Mesenchymal stem cell (in vitro differentiated cells and primary cell): ENCODE measurements at regions not wholly inside any gene's neighbourhood (a gene's known extent, or its start where the extent isn't known, plus 50 kb on each side); places are given as distances from the start of the nearest gene placed in this dataset.
"Not testable (repeated sequence)": the region's sequence is repeated elsewhere in the genome, so short reads cannot be mapped to it uniquely, and the experiment has no call there.

Experiments
- DNase-seq: peaks from one replicate; pipeline ENCODE4 v3.0.0-alpha.2; 2013
- H2AFZ ChIP-seq: one replicate; pipeline ENCODE4 v1.6.1; 2013; ENCODE audit warnings: low read depth, mild to moderate bottlenecking, control low read depth, inconsistent platforms, low read length, moderate library complexity
- H2AK5ac ChIP-seq: 2 replicates; pipeline ENCODE4 v1.6.1; 2013; ENCODE audit warnings: low read length, moderate library complexity, mild to moderate bottlenecking, inconsistent platforms; ENCODE audit not compliant: severe bottlenecking
- H2BK120ac ChIP-seq: one replicate; pipeline ENCODE4 v1.6.1; 2013; ENCODE audit warnings: low read depth, mild to moderate bottlenecking, inconsistent platforms, low read length, moderate library complexity
- H2BK12ac ChIP-seq, 2 experiments: one replicate each; pipeline ENCODE4 v1.6.1; 2013; ENCODE audit warnings: inconsistent platforms in 2 of 2, low read length in 2 of 2, mild to moderate bottlenecking in 2 of 2, moderate library complexity in 2 of 2, control low read depth in 1 of 2
- H2BK15ac ChIP-seq: one replicate; pipeline ENCODE4 v1.6.1; 2013; ENCODE audit warnings: mild to moderate bottlenecking, low read depth, inconsistent platforms; ENCODE audit not compliant: poor library complexity, severe bottlenecking
- H2BK5ac ChIP-seq: 2 replicates; pipeline ENCODE4 v1.6.1; 2013; ENCODE audit warnings: low read depth, mild to moderate bottlenecking, low read length, control low read depth, inconsistent platforms; ENCODE audit not compliant: poor library complexity, severe bottlenecking
- H3K14ac ChIP-seq, 2 experiments: one replicate each; pipeline ENCODE4 v1.6.1; 2013; ENCODE audit warnings: inconsistent platforms in 2 of 2, low read length in 2 of 2, control low read depth in 1 of 2, mild to moderate bottlenecking in 1 of 2, moderate library complexity in 1 of 2
- H3K18ac ChIP-seq, 2 experiments: one replicate each; pipeline ENCODE4 v1.6.1; 2013; ENCODE audit warnings: inconsistent platforms in 2 of 2, low read length in 2 of 2, control low read depth in 1 of 2, low read depth in 1 of 2, mild to moderate bottlenecking in 1 of 2
- H3K23ac ChIP-seq, 2 experiments: one replicate each; pipeline ENCODE4 v1.6.1; 2013; ENCODE audit warnings: inconsistent platforms in 2 of 2, low read length in 2 of 2, mild to moderate bottlenecking in 2 of 2, moderate library complexity in 2 of 2, control low read depth in 1 of 2
- H3K27ac ChIP-seq: 2 replicates; pipeline ENCODE4 v1.5.1; 2013; ENCODE audit warnings: mild to moderate bottlenecking, moderate library complexity, low read length, control low read depth, inconsistent platforms; ENCODE audit not compliant: poor library complexity, severe bottlenecking
- H3K27me3 ChIP-seq, 2 experiments: 2 replicates each; pipeline versions ENCODE4 v1.6.1 to v1.7.0; 2013; ENCODE audit warnings: low read length in 2 of 2, mild to moderate bottlenecking in 2 of 2, moderate library complexity in 2 of 2, control low read depth in 1 of 2, inconsistent platforms in 1 of 2; ENCODE audit not compliant: control insufficient read depth in 1 of 2, insufficient read depth in 1 of 2
- H3K36me3 ChIP-seq, 2 experiments: 2 replicates each; pipeline versions ENCODE4 v1.6.1 to v1.7.0; 2013; ENCODE audit warnings: low read length in 2 of 2, control low read depth in 1 of 2, inconsistent platforms in 1 of 2, low read depth in 1 of 2, mild to moderate bottlenecking in 1 of 2; ENCODE audit not compliant: insufficient read depth in 2 of 2, control insufficient read depth in 1 of 2
- H3K4ac ChIP-seq, 2 experiments: one replicate each; pipeline ENCODE4 v1.6.1; 2013; ENCODE audit warnings: inconsistent platforms in 2 of 2, low read length in 2 of 2, mild to moderate bottlenecking in 2 of 2, moderate library complexity in 2 of 2, control low read depth in 1 of 2, low read depth in 1 of 2
- H3K4me1 ChIP-seq: 2 replicates; pipeline ENCODE4 v1.6.1; 2013; ENCODE audit warnings: low read depth, low read length, control low read depth; ENCODE audit not compliant: control insufficient read depth, insufficient read depth
- H3K4me2 ChIP-seq: 2 replicates; pipeline ENCODE4 v1.6.1; 2013; ENCODE audit warnings: low read length, mild to moderate bottlenecking, inconsistent platforms; ENCODE audit not compliant: poor library complexity, severe bottlenecking
- H3K4me3 ChIP-seq, 2 experiments: 2 replicates each; pipeline versions ENCODE4 v1.5.1 to v1.7.0; 2013; ENCODE audit warnings: low read length in 2 of 2, mild to moderate bottlenecking in 2 of 2, control low read depth in 1 of 2, low read depth in 1 of 2; ENCODE audit not compliant: insufficient read depth in 1 of 2
- H3K79me1 ChIP-seq: replicated peaks from 2 replicates; pipeline ENCODE4 v1.6.1; 2013; ENCODE audit warnings: mild to moderate bottlenecking, control low read depth, low read length, inconsistent platforms; ENCODE audit not compliant: poor library complexity, severe bottlenecking
- H3K9ac ChIP-seq: 2 replicates; pipeline ENCODE4 v1.7.0; 2013; ENCODE audit warnings: mild to moderate bottlenecking, low read length, moderate library complexity
- H3K9me3 ChIP-seq: 2 replicates; pipeline ENCODE4 v1.7.0; 2013; ENCODE audit warnings: mild to moderate bottlenecking, low read length; ENCODE audit not compliant: control insufficient read depth
- H4K8ac ChIP-seq: one replicate; pipeline ENCODE4 v1.6.1; 2013; ENCODE audit warnings: inconsistent platforms, mild to moderate bottlenecking, low read length, moderate library complexity
- H4K91ac ChIP-seq: one replicate; pipeline ENCODE4 v1.6.1; 2013; ENCODE audit warnings: mild to moderate bottlenecking, low read length, inconsistent platforms
- WGBS: methylation state at CpG from one replicate; pipeline ENCODE4 v1.1.7; 2013; ENCODE audit warnings: mixed read lengths; 5-methylcytosine and 5-hydroxymethylcytosine counted together

DNA sequence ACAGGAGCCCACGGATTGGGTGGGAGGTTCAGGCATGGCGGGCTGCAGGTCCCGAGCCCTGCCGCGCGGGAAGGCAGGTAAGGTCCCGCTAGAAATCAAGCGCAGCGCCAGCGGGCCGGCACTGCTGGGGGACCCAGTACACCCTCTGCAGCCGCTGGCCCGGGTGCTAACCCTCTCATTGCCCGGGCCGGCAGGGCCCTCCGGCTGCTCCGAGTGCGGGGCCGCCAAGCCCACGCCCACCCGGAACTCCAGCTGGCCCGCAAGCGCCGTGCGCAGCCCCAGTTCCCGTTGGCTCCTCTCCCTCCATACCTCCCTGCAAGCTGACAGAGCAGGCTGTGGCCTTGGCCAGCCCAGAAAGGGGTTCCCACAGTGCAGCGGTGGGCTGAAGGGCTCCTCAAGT is 156.8 kb upstream of the GIMD1 start:
- not testable (repeated sequence) for H3K27ac ChIP-seq, H3K4me1 ChIP-seq, H2BK15ac ChIP-seq, H3K79me1 ChIP-seq, H2BK120ac ChIP-seq, H2BK5ac ChIP-seq, H2BK12ac ChIP-seq, H3K9ac ChIP-seq, H3K4me3 ChIP-seq, H4K91ac ChIP-seq, H3K36me3 ChIP-seq, H3K18ac ChIP-seq, H2AFZ ChIP-seq, H3K14ac ChIP-seq, H3K4me2 ChIP-seq, DNase-seq, H2AK5ac ChIP-seq, H3K27me3 ChIP-seq, H3K23ac ChIP-seq, H3K4ac ChIP-seq, H3K9me3 ChIP-seq, H4K8ac ChIP-seq
- 98% methylated on average over 27 of the region's 27 CpGs for WGBS

DNA sequence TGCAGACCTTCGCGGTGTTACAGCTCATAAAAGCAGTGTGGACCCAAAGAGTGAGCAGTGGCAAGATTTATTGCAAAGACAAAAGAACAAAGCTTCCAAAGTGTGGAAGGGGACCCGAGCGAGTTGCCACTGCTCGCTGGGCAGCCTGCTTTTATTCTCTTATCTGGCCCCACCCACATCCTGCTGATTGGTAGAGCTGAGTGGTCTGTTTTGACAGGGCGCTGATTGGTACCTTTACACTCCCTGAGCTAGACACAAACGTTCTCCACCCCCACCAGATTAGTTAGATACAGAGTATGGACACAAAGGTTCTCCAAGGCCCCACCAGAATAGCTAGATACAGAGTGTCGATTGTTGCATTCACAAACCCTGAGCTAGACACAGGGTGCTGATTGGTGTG is 156.2 kb upstream of the GIMD1 start:
- DNase-seq, H3K9ac ChIP-seq, H3K4me1 ChIP-seq, H3K4ac ChIP-seq, H3K79me1 ChIP-seq, H4K91ac ChIP-seq, H2BK15ac ChIP-seq, H2BK12ac ChIP-seq, H2BK120ac ChIP-seq, H2AK5ac ChIP-seq, H4K8ac ChIP-seq, H3K27me3 ChIP-seq, H2AFZ ChIP-seq, H3K9me3 ChIP-seq, H3K27ac ChIP-seq, H3K18ac ChIP-seq, H3K23ac ChIP-seq, H3K14ac ChIP-seq, H2BK5ac ChIP-seq, H3K36me3 ChIP-seq, H3K4me2 ChIP-seq, H3K4me3 ChIP-seq: not testable (repeated sequence)
- 98% methylated on average over 8 of the region's 8 CpGs for WGBS

DNA sequence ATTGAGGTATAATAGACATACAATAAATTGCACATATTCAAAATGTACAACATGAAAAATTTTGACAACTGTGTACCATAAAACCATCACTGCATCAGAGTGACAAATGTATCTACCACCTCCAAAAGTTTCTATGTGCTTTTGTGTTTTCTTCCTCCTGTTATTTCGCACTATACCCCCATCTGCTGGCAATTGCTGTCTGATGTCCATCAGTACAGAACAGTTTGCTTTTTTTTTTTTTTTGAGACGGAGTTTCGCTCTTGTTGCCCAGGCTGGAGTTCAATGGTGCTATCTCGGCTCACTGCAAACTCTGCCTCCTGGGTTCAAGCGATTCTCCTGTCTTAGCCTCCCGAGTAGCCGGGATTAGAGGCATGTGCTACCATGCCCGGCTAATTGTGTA is 154.3 kb upstream of the GIMD1 start:
- Histone ChIP-seq H3K14ac (no peak overlapping the region), H3K4me2 (no peak overlapping the region), H3K4ac (no peak overlapping the region), H3K23ac (no peak overlapping the region), H3K9ac (no peak overlapping the region), H2BK12ac (no peak overlapping the region), H2BK120ac (no peak overlapping the region), H3K27me3 (no peaks in the 10 kb centered on the region), H4K91ac (no peak overlapping the region), H2BK15ac (no peak overlapping the region), H3K9me3 (no peaks in the 10 kb centered on the region), H4K8ac (no peak overlapping the region), H3K36me3 (no peaks in the 10 kb centered on the region), H3K4me1 (no peaks in the 10 kb centered on the region), H2BK5ac (no peak overlapping the region), H2AK5ac (no peak overlapping the region), H3K18ac (no peak overlapping the region), H3K27ac (no peak overlapping the region), H2AFZ (no peak overlapping the region), H3K4me3 (no peak overlapping the region), H3K79me1 (no peaks in the 10 kb centered on the region)
- 90% methylated on average over 8 of the region's 8 CpGs for WGBS
- no peak for DNase-seq

DNA sequence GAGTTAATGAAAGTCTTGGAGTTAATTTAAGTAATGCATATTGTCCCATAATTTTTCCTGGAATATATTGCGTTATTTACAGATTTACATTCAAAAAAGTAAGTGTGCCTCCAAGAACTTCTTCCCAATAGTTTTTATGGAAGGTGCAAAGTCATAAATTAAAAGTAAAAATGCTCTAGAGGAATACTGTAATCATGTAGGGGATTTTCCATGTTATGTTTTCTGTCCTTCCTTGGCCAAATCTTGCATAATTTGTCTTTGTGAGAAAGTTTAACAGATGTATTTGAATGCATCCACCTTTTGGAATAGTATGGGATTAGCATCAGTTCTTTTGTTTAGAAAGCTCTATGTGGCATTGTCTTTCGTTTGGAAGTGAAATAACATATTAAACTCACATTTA is 144.1 kb upstream of the GIMD1 start:
- H4K8ac ChIP-seq: no peak overlapping the region
- no peak overlapping the region for H2BK120ac ChIP-seq
- no CpG with 5 or more reads among the region's 2 CpGs for WGBS
- H2BK12ac ChIP-seq: no peak overlapping the region
- no peak overlapping the region for H3K27ac ChIP-seq
- H3K27me3 ChIP-seq: no peaks in the 10 kb centered on the region
- no peak overlapping the region for H2BK15ac ChIP-seq
- no peak overlapping the region for H2BK5ac ChIP-seq
- H3K23ac ChIP-seq: no peak overlapping the region
- no peak overlapping the region for H3K4me3 ChIP-seq
- no peak overlapping the region for H4K91ac ChIP-seq
- H3K18ac ChIP-seq: no peak overlapping the region
- DNase-seq: no peak
- no peak overlapping the region for H2AK5ac ChIP-seq
- no peaks in the 10 kb centered on the region for H3K36me3 ChIP-seq
- H3K79me1 ChIP-seq: no peaks in the 10 kb centered on the region
- no peak overlapping the region for H3K14ac ChIP-seq
- H2AFZ ChIP-seq: no peak overlapping the region
- no peak overlapping the region for H3K4ac ChIP-seq
- H3K9me3 ChIP-seq: no peaks in the 10 kb centered on the region
- no peak overlapping the region for H3K4me2 ChIP-seq
- H3K9ac ChIP-seq: no peak overlapping the region
- H3K4me1 ChIP-seq: no peaks in the 10 kb centered on the region
